ENCODE measurements at regions not wholly inside any gene's neighbourhood (a gene's known extent, or its start where the extent isn't known, plus 50 kb on each side); places are given as distances from the start of the nearest gene placed in this dataset.
"Not testable (repeated sequence)": the region's sequence is repeated elsewhere in the genome, so short reads cannot be mapped to it uniquely, and the experiment has no call there.

GRCh38 chr3:70620956-70621355 is 308.5 kb upstream of the MDFIC2 start:
- Mint-ChIP-seq H3K27ac (ENCODE audit: low read depth, unreplicated experiment) (no peak overlapping the region), H3K4me3 (ENCODE audit: unreplicated experiment) (no peak overlapping the region)

DNA sequence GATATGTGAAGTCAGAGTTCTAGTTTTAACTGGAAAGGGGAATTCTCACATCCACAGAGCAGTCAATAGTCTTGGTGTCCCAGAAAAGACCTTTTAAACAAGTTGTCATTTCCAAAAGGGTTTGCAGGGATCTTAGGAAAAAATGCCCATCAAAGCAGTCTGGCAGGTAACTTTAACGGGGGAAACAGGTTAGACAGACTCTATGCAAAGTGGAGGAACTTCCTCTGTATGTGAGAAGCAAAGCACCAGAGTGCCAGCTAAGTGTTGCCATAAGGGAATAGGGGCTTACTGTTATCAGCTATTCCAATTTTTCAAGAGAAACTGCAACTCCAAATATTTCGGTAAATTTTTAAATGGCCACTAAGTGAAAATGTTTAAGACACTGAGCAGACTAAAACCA is 307.9 kb upstream of the MDFIC2 start:
- peaks cover 94% of the 10 kb centered on the region for H3K27me3 Mint-ChIP-seq (ENCODE audit: insufficient read depth, unreplicated experiment)
- no peak overlapping the region for H3K4me3 Mint-ChIP-seq (ENCODE audit: unreplicated experiment)
- H3K9me3 Mint-ChIP-seq (ENCODE audit: unreplicated experiment) = no peaks in the 10 kb centered on the region
- TF ChIP-seq CTCF (IDR thresholded peaks at IDR 0.05; ENCODE audit: unreplicated experiment) = no peak
- intact Hi-C loops (cut with micrococcal nuclease) = no loop called here
- no TSS peak for BruUV-seq (replicated peaks)
- no peak overlapping the region for H3K27ac Mint-ChIP-seq (ENCODE audit: low read depth, unreplicated experiment)
- no peak for DNase-seq (ENCODE audit: unreplicated experiment)
- no peaks in the 10 kb centered on the region for H3K36me3 Mint-ChIP-seq (ENCODE audit: insufficient read depth, unreplicated experiment)
- CTCF ChIA-PET = no interaction called here
- POLR2A ChIA-PET = no interaction called here
- H3K4me1 Mint-ChIP-seq (ENCODE audit: insufficient read depth, unreplicated experiment) = no peaks in the 10 kb centered on the region

More at GRCh38 chr3:70620956-70621355, 308.5 kb upstream of the MDFIC2 start:
- Mint-ChIP-seq H3K36me3 (ENCODE audit: insufficient read depth, unreplicated experiment) (no peaks in the 10 kb centered on the region), H3K9me3 (ENCODE audit: unreplicated experiment) (no peaks in the 10 kb centered on the region), H3K27me3 (ENCODE audit: insufficient read depth, unreplicated experiment) (peaks cover 94% of the 10 kb centered on the region), H3K4me1 (ENCODE audit: insufficient read depth, unreplicated experiment) (no peaks in the 10 kb centered on the region)
- TF ChIP-seq CTCF (IDR thresholded peaks at IDR 0.05; ENCODE audit: unreplicated experiment) = no peak
- ChIA-PET CTCF (no interaction called here), POLR2A (no interaction called here)
- no TSS peak for BruUV-seq (replicated peaks)
- intact Hi-C loops (cut with micrococcal nuclease) = no loop called here
- no peak for DNase-seq (ENCODE audit: unreplicated experiment)

DNA sequence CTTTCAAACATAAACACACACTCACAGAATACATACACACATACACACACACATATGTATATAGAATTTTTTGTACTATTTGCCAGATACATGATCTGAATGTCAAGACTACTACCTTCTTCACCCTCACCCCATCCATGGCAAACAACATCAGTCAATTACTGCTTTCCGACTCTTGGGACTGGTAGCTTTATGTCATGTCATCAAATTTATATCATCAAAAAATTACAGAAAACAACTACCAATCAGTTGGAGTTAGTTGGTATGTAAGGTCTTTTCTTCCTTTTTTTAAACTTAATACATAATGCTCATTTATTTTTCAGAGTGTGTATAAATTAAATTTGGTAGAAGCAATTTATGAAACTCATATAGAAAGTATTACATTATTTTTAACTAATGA is 305.7 kb upstream of the MDFIC2 start:
- BruUV-seq (replicated peaks) = no TSS peak
- TF ChIP-seq CTCF (IDR thresholded peaks at IDR 0.05; ENCODE audit: unreplicated experiment) = no peak
- Mint-ChIP-seq H3K4me3 (ENCODE audit: unreplicated experiment) (no peak overlapping the region), H3K9me3 (ENCODE audit: unreplicated experiment) (no peaks in the 10 kb centered on the region), H3K27me3 (ENCODE audit: insufficient read depth, unreplicated experiment) (peaks cover 94% of the 10 kb centered on the region), H3K27ac (ENCODE audit: low read depth, unreplicated experiment) (no peak overlapping the region), H3K4me1 (ENCODE audit: insufficient read depth, unreplicated experiment) (no peaks in the 10 kb centered on the region), H3K36me3 (ENCODE audit: insufficient read depth, unreplicated experiment) (no peaks in the 10 kb centered on the region)
- ChIA-PET POLR2A (no interaction called here), CTCF (interaction anchor here (0.6 to 0.8 kb wide), 2 partner anchors 42 to 88 kb away, joined by 3 to 5 read pairs; no protein-coding TSS in a partner anchor)
- intact Hi-C loops (cut with micrococcal nuclease) = no loop called here
- no peak for DNase-seq (ENCODE audit: unreplicated experiment)

DNA sequence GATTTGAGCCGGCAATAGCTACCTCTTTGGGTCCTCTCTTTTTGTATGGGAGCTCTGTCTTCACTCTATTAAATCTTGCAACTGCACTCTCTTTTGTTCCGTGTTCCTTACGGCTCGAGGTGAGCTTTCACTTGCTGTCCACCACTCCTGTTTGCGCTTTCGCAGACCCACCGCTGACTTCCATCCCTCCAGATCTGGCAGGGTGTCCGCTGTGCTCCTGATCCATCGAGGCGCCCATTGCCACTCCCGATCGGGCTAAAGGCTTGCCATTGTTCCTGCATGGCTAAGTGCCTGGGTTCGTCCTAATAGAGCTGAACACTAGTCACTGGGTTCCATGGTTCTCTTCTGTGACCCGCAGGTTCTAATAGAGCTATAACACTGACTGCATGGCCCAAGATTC is 304.9 kb upstream of the MDFIC2 start:
- BruUV-seq (replicated peaks); H3K4me3 Mint-ChIP-seq (ENCODE audit: unreplicated experiment); H3K9me3 Mint-ChIP-seq (ENCODE audit: unreplicated experiment); H3K4me1 Mint-ChIP-seq (ENCODE audit: insufficient read depth, unreplicated experiment); intact Hi-C loops (cut with micrococcal nuclease); H3K27ac Mint-ChIP-seq (ENCODE audit: low read depth, unreplicated experiment); POLR2A ChIA-PET; DNase-seq (ENCODE audit: unreplicated experiment); H3K36me3 Mint-ChIP-seq (ENCODE audit: insufficient read depth, unreplicated experiment): not testable (repeated sequence)
- peaks cover 99% of the 10 kb centered on the region for H3K27me3 Mint-ChIP-seq (ENCODE audit: insufficient read depth, unreplicated experiment)
- CTCF ChIA-PET = interaction anchor here (0.6 kb wide), 1 partner anchor 41 kb away, joined by 5 read pairs; no protein-coding TSS in a partner anchor

- CTCF ChIA-PET = no interaction called here
- Mint-ChIP-seq H3K27me3 (ENCODE audit: insufficient read depth, unreplicated experiment) (peaks cover 79% of the 10 kb centered on the region), H3K27ac (ENCODE audit: low read depth, unreplicated experiment) (no peak overlapping the region)
Observed at GRCh38 chr3:70615286-70615685, 302.8 kb upstream of the MDFIC2 start.

More at GRCh38 chr3:70615286-70615685, 302.8 kb upstream of the MDFIC2 start:
- no peak overlapping the region for H3K4me3 Mint-ChIP-seq (ENCODE audit: unreplicated experiment)
- POLR2A ChIA-PET = no interaction called here
- H3K4me1 Mint-ChIP-seq (ENCODE audit: insufficient read depth, unreplicated experiment) = no peaks in the 10 kb centered on the region
- H3K36me3 Mint-ChIP-seq (ENCODE audit: insufficient read depth, unreplicated experiment) = no peaks in the 10 kb centered on the region
- intact Hi-C loops (cut with micrococcal nuclease) = no loop called here
- H3K9me3 Mint-ChIP-seq (ENCODE audit: unreplicated experiment) = no peaks in the 10 kb centered on the region
- no peak for TF ChIP-seq CTCF (IDR thresholded peaks at IDR 0.05; ENCODE audit: unreplicated experiment)
- DNase-seq (ENCODE audit: unreplicated experiment) = no peak
- BruUV-seq (replicated peaks) = no TSS peak
